Neural progenitor cell (in vitro differentiated cells): ENCODE measurements at regions not wholly inside any gene's neighbourhood (a gene's known extent, or its start where the extent isn't known, plus 50 kb on each side); places are given as distances from the start of the nearest gene placed in this dataset.

ENCODE experiments used
- EZH2 ChIP-seq: fragments of 200-600 bp; sonication (generic); IDR thresholded peaks from 2 replicates; pipeline ENCODE4 v1.6.1; 2017; ENCODE audit warnings: antibody characterized with exemption, mild to moderate bottlenecking, moderate library complexity
- EZH2phosphoT487 ChIP-seq: fragments of 200-600 bp; sonication (generic); IDR thresholded peaks from 2 replicates; pipeline ENCODE4 v1.6.1; 2017; ENCODE audit warnings: antibody characterized with exemption
- TF ChIP-seq, protein P1 (sequence below): fragments of 200-600 bp; sonication (generic); IDR thresholded peaks from 2 replicates; pipeline ENCODE4 v1.5.1; 2017; ENCODE audit warnings: antibody characterized with exemption, mild to moderate bottlenecking

DNA sequence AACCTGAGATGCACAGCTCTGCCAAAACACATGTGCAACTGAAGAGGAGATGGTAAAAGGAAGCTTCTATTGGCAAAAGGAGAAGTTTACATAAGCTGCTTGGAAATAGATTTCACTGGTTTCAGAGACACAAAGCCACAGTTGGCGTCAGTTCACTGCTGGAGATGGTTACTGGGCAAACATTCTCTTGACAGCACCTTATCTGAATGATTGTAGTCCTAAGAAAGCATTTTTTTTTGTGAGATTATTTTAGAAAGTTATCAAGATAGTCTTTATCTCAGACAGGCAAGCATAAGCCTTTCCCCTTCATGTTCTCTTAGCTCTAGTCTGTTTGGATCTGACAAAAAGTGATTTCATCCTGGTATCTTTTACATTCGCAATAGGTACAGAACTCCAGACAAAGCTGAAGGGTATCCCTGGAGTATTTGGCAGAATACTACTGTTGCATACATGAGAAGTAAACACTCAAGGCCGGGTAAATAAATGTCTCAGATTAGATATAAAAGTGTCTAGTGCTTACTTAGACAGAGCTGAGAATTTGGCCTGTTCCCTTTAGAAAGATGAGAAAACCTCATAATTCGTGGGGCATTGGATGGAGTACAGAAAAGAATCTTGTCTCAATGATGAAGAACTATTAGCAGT, 1668.0 kb upstream of the NUDT12 start:
- TF ChIP-seq, protein P1, sequence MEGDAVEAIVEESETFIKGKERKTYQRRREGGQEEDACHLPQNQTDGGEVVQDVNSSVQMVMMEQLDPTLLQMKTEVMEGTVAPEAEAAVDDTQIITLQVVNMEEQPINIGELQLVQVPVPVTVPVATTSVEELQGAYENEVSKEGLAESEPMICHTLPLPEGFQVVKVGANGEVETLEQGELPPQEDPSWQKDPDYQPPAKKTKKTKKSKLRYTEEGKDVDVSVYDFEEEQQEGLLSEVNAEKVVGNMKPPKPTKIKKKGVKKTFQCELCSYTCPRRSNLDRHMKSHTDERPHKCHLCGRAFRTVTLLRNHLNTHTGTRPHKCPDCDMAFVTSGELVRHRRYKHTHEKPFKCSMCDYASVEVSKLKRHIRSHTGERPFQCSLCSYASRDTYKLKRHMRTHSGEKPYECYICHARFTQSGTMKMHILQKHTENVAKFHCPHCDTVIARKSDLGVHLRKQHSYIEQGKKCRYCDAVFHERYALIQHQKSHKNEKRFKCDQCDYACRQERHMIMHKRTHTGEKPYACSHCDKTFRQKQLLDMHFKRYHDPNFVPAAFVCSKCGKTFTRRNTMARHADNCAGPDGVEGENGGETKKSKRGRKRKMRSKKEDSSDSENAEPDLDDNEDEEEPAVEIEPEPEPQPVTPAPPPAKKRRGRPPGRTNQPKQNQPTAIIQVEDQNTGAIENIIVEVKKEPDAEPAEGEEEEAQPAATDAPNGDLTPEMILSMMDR, result no peak
- no peak for TF ChIP-seq EZH2phosphoT487
- no peak for TF ChIP-seq EZH2
